ENCODE measurements at regions not wholly inside any gene's neighbourhood (a gene's known extent, or its start where the extent isn't known, plus 50 kb on each side); places are given as distances from the start of the nearest gene placed in this dataset.

DNA sequence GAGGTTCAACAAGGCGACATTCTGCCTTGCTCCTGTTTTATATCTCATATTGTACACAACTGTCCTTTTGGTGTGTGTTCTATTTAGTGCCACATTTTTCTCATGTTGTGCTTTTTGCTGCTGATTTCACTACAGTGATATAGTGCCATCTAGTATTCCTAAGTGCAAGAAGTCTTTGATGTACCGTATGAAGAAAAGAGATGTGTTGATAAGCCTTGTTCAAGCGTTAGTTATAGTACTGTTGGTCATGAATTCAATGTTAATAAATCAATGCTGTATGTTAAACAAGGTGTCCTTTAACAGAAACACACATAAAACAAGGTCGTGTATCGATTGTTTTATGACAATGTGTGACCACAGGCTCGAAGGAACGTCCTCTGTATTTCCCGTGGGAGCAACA lies 939.4 kb downstream of the GATA3 start:
- intact Hi-C loops (cut with micrococcal nuclease): no loop called here

GRCh38 chr10:8998751-8999150 lies 944.3 kb downstream of the GATA3 start:
- CTCF ChIA-PET: no interaction called here

More for the DNA sequence above, 939.4 kb downstream of the GATA3 start:
- Histone ChIP-seq H3K4me1 (ENCODE audit: control insufficient read depth in 1 of 2, insufficient read depth in 2 of 2, low read length in 2 of 2) (no peaks in the 10 kb centered on the region), H3K9me3 (ENCODE audit: control insufficient read depth in 1 of 2, insufficient read depth in 1 of 2, low read depth in 1 of 2, low read length in 2 of 2) (peaks cover 15 to 17% of the 10 kb centered on the region in 2 experiments; a peak in 2 of 4 replicates), H3K36me3 (ENCODE audit: control insufficient read depth in 1 of 2, insufficient read depth in 2 of 2, low read length in 2 of 2) (no peaks in the 10 kb centered on the region), H2AFZ (ENCODE audit: low read depth, low read length, poor library complexity, severe bottlenecking) (no peak overlapping the region), H3K9me2 (ENCODE audit: insufficient read depth) (no peaks in the 10 kb centered on the region), H3K27ac (ENCODE audit: low read depth, low read length) (no peak overlapping the region), H3K9ac (ENCODE audit: low read length) (no peak overlapping the region), H3K4me3 (replicated peaks in 1 of 2; ENCODE audit: low read depth in 1 of 2, low read length in 2 of 2) (no peak overlapping the region), H3K79me2 (ENCODE audit: insufficient read depth, low read length) (no peaks in the 10 kb centered on the region), H3K27me3 (ENCODE audit: insufficient read depth, low read length) (no peaks in the 10 kb centered on the region), H3K4me2 (ENCODE audit: low read length) (no peak overlapping the region), H4K20me1 (ENCODE audit: insufficient read depth) (no peaks in the 10 kb centered on the region)
- DNase-seq (ENCODE audit: low read depth, low spot score) (no peak), ATAC-seq (no peak)
- ChIA-PET RAD21 (ENCODE audit: low non-redundant PET in 1 of 2, low total read pairs in 2 of 2, uncharacterized antibody in 2 of 2, unreplicated experiment in 2 of 2) (no interaction called here), CTCF (no interaction called here), POLR2A (no interaction called here)
- TF ChIP-seq RAD21 (IDR thresholded peaks at IDR 0.05; ENCODE audit: low read depth): no peak
- no peak for TF ChIP-seq ZNF274 (IDR thresholded peaks at IDR 0.05; ENCODE audit: low read depth, low read length)
- TF ChIP-seq ELF1 (IDR thresholded peaks at IDR 0.05; ENCODE audit: borderline replicate concordance, low read depth): no peak
- TF ChIP-seq, protein P1, sequence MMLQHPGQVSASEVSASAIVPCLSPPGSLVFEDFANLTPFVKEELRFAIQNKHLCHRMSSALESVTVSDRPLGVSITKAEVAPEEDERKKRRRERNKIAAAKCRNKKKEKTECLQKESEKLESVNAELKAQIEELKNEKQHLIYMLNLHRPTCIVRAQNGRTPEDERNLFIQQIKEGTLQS (IDR thresholded peaks at IDR 0.05): no peak
- TF ChIP-seq ZFX (IDR thresholded peaks at IDR 0.05): no peak
- no peak for TF ChIP-seq MAX (IDR thresholded peaks at IDR 0.05)
- no peak for TF ChIP-seq EZH2phosphoT487 (IDR thresholded peaks at IDR 0.05; ENCODE audit: borderline replicate concordance)
- BruUV-seq (replicated peaks): no TSS peak

More at GRCh38 chr10:8998751-8999150, 944.3 kb downstream of the GATA3 start:
- ATAC-seq: no peak
- Histone ChIP-seq H3K9me2 (ENCODE audit: insufficient read depth) (no peaks in the 10 kb centered on the region), H3K27me3 (ENCODE audit: insufficient read depth, low read length) (no peaks in the 10 kb centered on the region), H3K9me3 (ENCODE audit: control insufficient read depth in 1 of 2, insufficient read depth in 1 of 2, low read depth in 1 of 2, low read length in 2 of 2) (peaks cover 4 to 9% of the 10 kb centered on the region in 2 experiments; a peak in 2 of 4 replicates), H2AFZ (ENCODE audit: low read depth, low read length, poor library complexity, severe bottlenecking) (no peak overlapping the region), H4K20me1 (ENCODE audit: insufficient read depth) (no peaks in the 10 kb centered on the region), H3K36me3 (ENCODE audit: control insufficient read depth in 1 of 2, insufficient read depth in 2 of 2, low read length in 2 of 2) (no peaks in the 10 kb centered on the region), H3K27ac (ENCODE audit: low read depth, low read length) (no peak overlapping the region), H3K9ac (ENCODE audit: low read length) (no peak overlapping the region), H3K4me3 (replicated peaks in 1 of 2; ENCODE audit: low read depth in 1 of 2, low read length in 2 of 2) (no peak overlapping the region), H3K4me1 (ENCODE audit: control insufficient read depth in 1 of 2, insufficient read depth in 2 of 2, low read length in 2 of 2) (no peaks in the 10 kb centered on the region), H3K79me2 (ENCODE audit: insufficient read depth, low read length) (no peaks in the 10 kb centered on the region), H3K4me2 (ENCODE audit: low read length) (no peak overlapping the region)
- ChIA-PET POLR2A (no interaction called here), RAD21 (ENCODE audit: low non-redundant PET in 1 of 2, low total read pairs in 2 of 2, uncharacterized antibody in 2 of 2, unreplicated experiment in 2 of 2) (no interaction called here)
- DNase-seq (ENCODE audit: low read depth, low spot score): no peak
- TF ChIP-seq EGR1 (IDR thresholded peaks at IDR 0.05; ENCODE audit: low read depth): no peak
- no peak for TF ChIP-seq JUND (IDR thresholded peaks at IDR 0.05)
- TF ChIP-seq MAX (IDR thresholded peaks at IDR 0.05): no peak
- TF ChIP-seq CEBPB (IDR thresholded peaks at IDR 0.05; ENCODE audit: low read depth): no peak
- TF ChIP-seq, protein P2, sequence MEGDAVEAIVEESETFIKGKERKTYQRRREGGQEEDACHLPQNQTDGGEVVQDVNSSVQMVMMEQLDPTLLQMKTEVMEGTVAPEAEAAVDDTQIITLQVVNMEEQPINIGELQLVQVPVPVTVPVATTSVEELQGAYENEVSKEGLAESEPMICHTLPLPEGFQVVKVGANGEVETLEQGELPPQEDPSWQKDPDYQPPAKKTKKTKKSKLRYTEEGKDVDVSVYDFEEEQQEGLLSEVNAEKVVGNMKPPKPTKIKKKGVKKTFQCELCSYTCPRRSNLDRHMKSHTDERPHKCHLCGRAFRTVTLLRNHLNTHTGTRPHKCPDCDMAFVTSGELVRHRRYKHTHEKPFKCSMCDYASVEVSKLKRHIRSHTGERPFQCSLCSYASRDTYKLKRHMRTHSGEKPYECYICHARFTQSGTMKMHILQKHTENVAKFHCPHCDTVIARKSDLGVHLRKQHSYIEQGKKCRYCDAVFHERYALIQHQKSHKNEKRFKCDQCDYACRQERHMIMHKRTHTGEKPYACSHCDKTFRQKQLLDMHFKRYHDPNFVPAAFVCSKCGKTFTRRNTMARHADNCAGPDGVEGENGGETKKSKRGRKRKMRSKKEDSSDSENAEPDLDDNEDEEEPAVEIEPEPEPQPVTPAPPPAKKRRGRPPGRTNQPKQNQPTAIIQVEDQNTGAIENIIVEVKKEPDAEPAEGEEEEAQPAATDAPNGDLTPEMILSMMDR (IDR thresholded peaks at IDR 0.05 in 2 of 3, conservative IDR thresholded peaks at IDR 0.05 in 1 of 3; ENCODE audit: borderline replicate concordance in 1 of 3, insufficient read depth in 1 of 3, low read depth in 2 of 3, low read length in 2 of 3): no peak
- TF ChIP-seq, protein P1 (IDR thresholded peaks at IDR 0.05): no peak
- TF ChIP-seq ZFX (IDR thresholded peaks at IDR 0.05): no peak
- TF ChIP-seq EZH2phosphoT487 (IDR thresholded peaks at IDR 0.05; ENCODE audit: borderline replicate concordance): no peak
- BruUV-seq (replicated peaks): no TSS peak
- intact Hi-C loops (cut with micrococcal nuclease): no loop called here

Data from HCT116 (cell line).